Upper lobe of left lung (tissue), 4 donors: ENCODE measurements at regions not wholly inside any gene's neighbourhood (a gene's known extent, or its start where the extent isn't known, plus 50 kb on each side); places are given as distances from the start of the nearest gene placed in this dataset.

Experiments
- CTCF ChIP-seq, 6 experiments: fragments of 450-650 bp in 4 of 6; fragments of 200-600 bp in 2 of 6; sonication (generic) in 2 of 6; IDR thresholded peaks; one replicate each; pipeline ENCODE4 v1.5.1; 2016 to 2019; ENCODE audit warnings: antibody characterized with exemption in 6 of 6
- POLR2A ChIP-seq, 4 donors: fragments of 450-650 bp; IDR thresholded peaks; one replicate each; pipeline ENCODE4 v1.5.1; 2016 to 2017; ENCODE audit warnings: antibody characterized with exemption in 4 of 4, mild to moderate bottlenecking in 2 of 4

- TF ChIP-seq CTCF (IDR thresholded peaks at IDR 0.05) (no peak), POLR2A (IDR thresholded peaks at IDR 0.05) (no peak)
These were observed 269.5 kb upstream of the USP9Y start for GRCh38 chrY:12431546-12431945.
